ENCODE measurements at regions not wholly inside any gene's neighbourhood (a gene's known extent, or its start where the extent isn't known, plus 50 kb on each side); places are given as distances from the start of the nearest gene placed in this dataset.

DNA sequence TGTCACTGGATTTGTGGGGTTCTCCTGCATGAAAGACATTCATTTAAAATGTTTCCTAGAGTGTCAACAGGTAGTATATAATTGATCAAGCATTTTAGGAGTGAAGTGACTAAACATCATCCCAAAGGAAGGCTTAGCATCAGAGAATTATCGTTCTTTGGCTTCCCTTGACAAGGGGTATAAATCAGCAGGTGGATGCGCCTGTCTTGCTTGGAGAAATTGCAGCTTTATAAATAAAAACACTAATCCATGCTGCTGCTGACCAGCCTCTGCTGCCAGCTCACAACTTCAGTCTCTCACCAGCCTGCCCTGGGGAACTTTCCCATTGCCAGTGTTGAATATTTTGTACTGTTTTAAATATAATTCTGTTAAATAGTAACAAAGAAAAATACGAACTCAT, 1184.7 kb upstream of the TENM4 start:
- no peak for DNase-seq (ENCODE audit: low read depth)
- no peak overlapping the region for H3K4me3 ChIP-seq (replicated peaks; ENCODE audit: low read depth, low read length)
- TF ChIP-seq, protein P1, sequence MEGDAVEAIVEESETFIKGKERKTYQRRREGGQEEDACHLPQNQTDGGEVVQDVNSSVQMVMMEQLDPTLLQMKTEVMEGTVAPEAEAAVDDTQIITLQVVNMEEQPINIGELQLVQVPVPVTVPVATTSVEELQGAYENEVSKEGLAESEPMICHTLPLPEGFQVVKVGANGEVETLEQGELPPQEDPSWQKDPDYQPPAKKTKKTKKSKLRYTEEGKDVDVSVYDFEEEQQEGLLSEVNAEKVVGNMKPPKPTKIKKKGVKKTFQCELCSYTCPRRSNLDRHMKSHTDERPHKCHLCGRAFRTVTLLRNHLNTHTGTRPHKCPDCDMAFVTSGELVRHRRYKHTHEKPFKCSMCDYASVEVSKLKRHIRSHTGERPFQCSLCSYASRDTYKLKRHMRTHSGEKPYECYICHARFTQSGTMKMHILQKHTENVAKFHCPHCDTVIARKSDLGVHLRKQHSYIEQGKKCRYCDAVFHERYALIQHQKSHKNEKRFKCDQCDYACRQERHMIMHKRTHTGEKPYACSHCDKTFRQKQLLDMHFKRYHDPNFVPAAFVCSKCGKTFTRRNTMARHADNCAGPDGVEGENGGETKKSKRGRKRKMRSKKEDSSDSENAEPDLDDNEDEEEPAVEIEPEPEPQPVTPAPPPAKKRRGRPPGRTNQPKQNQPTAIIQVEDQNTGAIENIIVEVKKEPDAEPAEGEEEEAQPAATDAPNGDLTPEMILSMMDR (IDR thresholded peaks at IDR 0.05; ENCODE audit: low read length, missing control alignments) = no peak

GRCh38 chr11:80621871-80622270, 1181.0 kb upstream of the TENM4 start:
- DNase-seq (ENCODE audit: low read depth) = no peak
- no peak overlapping the region for H3K4me3 ChIP-seq (replicated peaks; ENCODE audit: low read depth, low read length)
- TF ChIP-seq, protein P1 (IDR thresholded peaks at IDR 0.05; ENCODE audit: low read length, missing control alignments) = no peak

- no peak overlapping the region for H3K4me3 ChIP-seq (replicated peaks; ENCODE audit: low read depth, low read length)
- TF ChIP-seq, protein P1 (IDR thresholded peaks at IDR 0.05; ENCODE audit: low read length, missing control alignments) = no peak
- DNase-seq (ENCODE audit: low read depth) = no peak
Measured at GRCh38 chr11:80620867-80621266, 1180.0 kb upstream of the TENM4 start.

DNA sequence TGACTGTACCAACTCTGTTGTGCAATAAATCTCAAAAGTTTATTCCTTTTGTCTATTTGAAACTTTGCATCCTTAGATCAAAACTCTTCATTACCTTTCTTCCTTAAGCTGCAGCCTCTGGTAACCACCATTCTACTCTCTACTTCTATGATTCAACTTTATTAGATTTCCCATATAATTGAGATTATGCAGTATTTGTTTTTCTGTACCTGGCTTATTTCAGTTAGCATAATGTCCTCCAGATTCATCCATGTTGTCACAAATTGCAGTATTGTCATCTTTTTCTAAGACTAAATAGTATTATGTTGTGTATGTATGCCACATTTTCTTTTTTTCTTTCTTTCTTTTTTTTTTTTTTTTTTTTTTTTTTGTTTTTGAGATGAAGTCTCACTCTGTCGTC, 1176.3 kb upstream of the TENM4 start:
- no peak for DNase-seq (ENCODE audit: low read depth)
- TF ChIP-seq, protein P1 (IDR thresholded peaks at IDR 0.05; ENCODE audit: low read length, missing control alignments) = no peak
- H3K4me3 ChIP-seq (replicated peaks; ENCODE audit: low read depth, low read length) = no peak overlapping the region

DNA sequence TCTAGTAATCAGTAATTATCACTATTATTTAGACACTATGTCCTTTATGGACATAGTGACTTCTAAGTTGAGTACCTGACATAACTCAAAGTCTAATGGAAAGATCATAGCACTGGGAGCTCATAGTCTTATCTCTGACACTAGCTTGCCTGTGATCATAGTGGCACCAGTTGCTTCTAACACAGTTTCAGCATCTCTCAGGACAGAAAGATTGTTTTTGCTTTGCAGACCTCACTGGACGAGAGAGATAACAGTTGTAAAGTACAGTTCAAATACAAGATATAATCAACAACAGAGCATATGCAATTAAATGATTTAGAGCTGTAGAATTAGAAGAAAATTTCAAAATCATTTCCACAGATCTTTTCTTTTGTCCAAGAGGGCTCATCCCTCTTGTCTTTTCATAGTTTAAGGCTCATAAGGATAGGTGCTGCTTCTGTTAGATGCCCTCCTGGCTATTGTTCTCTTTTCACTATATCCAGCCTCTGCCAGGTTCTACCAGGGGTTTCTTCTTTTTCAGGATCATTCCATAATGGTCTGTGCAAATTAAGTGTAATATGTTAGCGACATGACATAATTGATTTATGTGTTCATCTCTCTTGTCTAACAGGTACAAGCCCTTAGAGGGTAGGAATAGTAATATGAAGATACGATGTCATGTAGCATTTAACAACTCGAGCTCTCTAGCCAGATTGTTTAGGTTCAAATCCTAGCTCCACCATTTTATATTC, 1175.4 kb upstream of the TENM4 start:
- no peak overlapping the region for H3K4me3 ChIP-seq (replicated peaks; ENCODE audit: low read depth, low read length)
- TF ChIP-seq, protein P1 (IDR thresholded peaks at IDR 0.05; ENCODE audit: low read length, missing control alignments) = no peak
- no peak for DNase-seq (ENCODE audit: low read depth)

DNA sequence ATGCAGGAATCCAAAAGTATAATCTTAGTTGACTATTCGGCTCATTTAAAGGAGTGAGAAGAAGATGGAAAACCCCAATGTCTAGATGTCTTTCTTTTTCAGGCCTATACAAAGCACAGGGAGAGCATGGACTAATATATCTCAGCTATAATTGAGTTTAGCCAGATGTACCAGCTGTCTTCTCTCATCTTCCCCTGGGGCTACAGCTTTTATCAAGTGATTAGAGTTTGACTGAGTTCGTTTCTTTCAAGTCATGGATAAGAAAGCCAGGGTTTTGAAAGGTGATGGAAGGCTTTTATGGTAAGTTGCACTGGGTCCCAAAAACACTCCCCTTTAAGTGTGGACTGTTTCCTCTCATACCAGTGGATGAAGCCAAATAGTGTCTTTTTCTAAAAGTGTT, 1172.8 kb upstream of the TENM4 start:
- no peak for DNase-seq (ENCODE audit: low read depth)
- H3K4me3 ChIP-seq (replicated peaks; ENCODE audit: low read depth, low read length) = no peak overlapping the region
- TF ChIP-seq, protein P1 (IDR thresholded peaks at IDR 0.05; ENCODE audit: low read length, missing control alignments) = no peak

DNA sequence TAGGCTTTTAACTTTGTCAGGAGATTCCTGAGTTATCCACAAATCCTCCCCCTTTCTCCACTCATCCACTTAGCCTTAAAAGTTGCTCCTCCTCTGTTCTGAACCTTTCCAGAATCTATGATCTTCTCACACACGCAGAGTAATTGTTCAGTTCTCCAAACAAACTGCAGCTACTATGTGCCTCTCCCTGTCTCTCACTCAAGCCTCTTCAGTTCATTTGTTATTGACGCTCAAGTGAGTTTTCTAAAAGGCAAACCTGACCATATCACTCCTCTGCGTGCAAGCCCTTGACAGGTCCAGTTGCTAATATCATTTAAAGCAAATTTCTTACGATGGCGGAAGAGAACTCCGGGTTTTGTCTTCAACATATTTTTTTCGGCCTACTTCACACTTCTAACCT, 1169.7 kb upstream of the TENM4 start:
- H3K4me3 ChIP-seq (replicated peaks; ENCODE audit: low read depth, low read length) = no peak overlapping the region
- TF ChIP-seq, protein P1 (IDR thresholded peaks at IDR 0.05; ENCODE audit: low read length, missing control alignments) = no peak
- no peak for DNase-seq (ENCODE audit: low read depth)
